Mesenchymal stem cell (in vitro differentiated cells and primary cell): ENCODE measurements at regions not wholly inside any gene's neighbourhood (a gene's known extent, or its start where the extent isn't known, plus 50 kb on each side); places are given as distances from the start of the nearest gene placed in this dataset.

Experiments
- DNase-seq: peaks from one replicate; pipeline ENCODE4 v3.0.0-alpha.2; 2013
- H2AFZ ChIP-seq: one replicate; pipeline ENCODE4 v1.6.1; 2013; ENCODE audit warnings: low read depth, mild to moderate bottlenecking, control low read depth, inconsistent platforms, low read length, moderate library complexity
- H2AK5ac ChIP-seq: 2 replicates; pipeline ENCODE4 v1.6.1; 2013; ENCODE audit warnings: low read length, moderate library complexity, mild to moderate bottlenecking, inconsistent platforms; ENCODE audit not compliant: severe bottlenecking
- H2BK120ac ChIP-seq: one replicate; pipeline ENCODE4 v1.6.1; 2013; ENCODE audit warnings: low read depth, mild to moderate bottlenecking, inconsistent platforms, low read length, moderate library complexity
- H2BK12ac ChIP-seq, 2 experiments: one replicate each; pipeline ENCODE4 v1.6.1; 2013; ENCODE audit warnings: inconsistent platforms in 2 of 2, low read length in 2 of 2, mild to moderate bottlenecking in 2 of 2, moderate library complexity in 2 of 2, control low read depth in 1 of 2
- H2BK15ac ChIP-seq: one replicate; pipeline ENCODE4 v1.6.1; 2013; ENCODE audit warnings: mild to moderate bottlenecking, low read depth, inconsistent platforms; ENCODE audit not compliant: poor library complexity, severe bottlenecking
- H2BK5ac ChIP-seq: 2 replicates; pipeline ENCODE4 v1.6.1; 2013; ENCODE audit warnings: low read depth, mild to moderate bottlenecking, low read length, control low read depth, inconsistent platforms; ENCODE audit not compliant: poor library complexity, severe bottlenecking
- H3K14ac ChIP-seq, 2 experiments: one replicate each; pipeline ENCODE4 v1.6.1; 2013; ENCODE audit warnings: inconsistent platforms in 2 of 2, low read length in 2 of 2, control low read depth in 1 of 2, mild to moderate bottlenecking in 1 of 2, moderate library complexity in 1 of 2
- H3K18ac ChIP-seq, 2 experiments: one replicate each; pipeline ENCODE4 v1.6.1; 2013; ENCODE audit warnings: inconsistent platforms in 2 of 2, low read length in 2 of 2, control low read depth in 1 of 2, low read depth in 1 of 2, mild to moderate bottlenecking in 1 of 2
- H3K23ac ChIP-seq, 2 experiments: one replicate each; pipeline ENCODE4 v1.6.1; 2013; ENCODE audit warnings: inconsistent platforms in 2 of 2, low read length in 2 of 2, mild to moderate bottlenecking in 2 of 2, moderate library complexity in 2 of 2, control low read depth in 1 of 2
- H3K27ac ChIP-seq: 2 replicates; pipeline ENCODE4 v1.5.1; 2013; ENCODE audit warnings: mild to moderate bottlenecking, moderate library complexity, low read length, control low read depth, inconsistent platforms; ENCODE audit not compliant: poor library complexity, severe bottlenecking
- H3K27me3 ChIP-seq, 2 experiments: 2 replicates each; pipeline versions ENCODE4 v1.6.1 to v1.7.0; 2013; ENCODE audit warnings: low read length in 2 of 2, mild to moderate bottlenecking in 2 of 2, moderate library complexity in 2 of 2, control low read depth in 1 of 2, inconsistent platforms in 1 of 2; ENCODE audit not compliant: control insufficient read depth in 1 of 2, insufficient read depth in 1 of 2
- H3K36me3 ChIP-seq, 2 experiments: 2 replicates each; pipeline versions ENCODE4 v1.6.1 to v1.7.0; 2013; ENCODE audit warnings: low read length in 2 of 2, control low read depth in 1 of 2, inconsistent platforms in 1 of 2, low read depth in 1 of 2, mild to moderate bottlenecking in 1 of 2; ENCODE audit not compliant: insufficient read depth in 2 of 2, control insufficient read depth in 1 of 2
- H3K4ac ChIP-seq, 2 experiments: one replicate each; pipeline ENCODE4 v1.6.1; 2013; ENCODE audit warnings: inconsistent platforms in 2 of 2, low read length in 2 of 2, mild to moderate bottlenecking in 2 of 2, moderate library complexity in 2 of 2, control low read depth in 1 of 2, low read depth in 1 of 2
- H3K4me1 ChIP-seq: 2 replicates; pipeline ENCODE4 v1.6.1; 2013; ENCODE audit warnings: low read depth, low read length, control low read depth; ENCODE audit not compliant: control insufficient read depth, insufficient read depth
- H3K4me2 ChIP-seq: 2 replicates; pipeline ENCODE4 v1.6.1; 2013; ENCODE audit warnings: low read length, mild to moderate bottlenecking, inconsistent platforms; ENCODE audit not compliant: poor library complexity, severe bottlenecking
- H3K4me3 ChIP-seq, 2 experiments: 2 replicates each; pipeline versions ENCODE4 v1.5.1 to v1.7.0; 2013; ENCODE audit warnings: low read length in 2 of 2, mild to moderate bottlenecking in 2 of 2, control low read depth in 1 of 2, low read depth in 1 of 2; ENCODE audit not compliant: insufficient read depth in 1 of 2
- H3K79me1 ChIP-seq: replicated peaks from 2 replicates; pipeline ENCODE4 v1.6.1; 2013; ENCODE audit warnings: mild to moderate bottlenecking, control low read depth, low read length, inconsistent platforms; ENCODE audit not compliant: poor library complexity, severe bottlenecking
- H3K9ac ChIP-seq: 2 replicates; pipeline ENCODE4 v1.7.0; 2013; ENCODE audit warnings: mild to moderate bottlenecking, low read length, moderate library complexity
- H3K9me3 ChIP-seq: 2 replicates; pipeline ENCODE4 v1.7.0; 2013; ENCODE audit warnings: mild to moderate bottlenecking, low read length; ENCODE audit not compliant: control insufficient read depth
- H4K8ac ChIP-seq: one replicate; pipeline ENCODE4 v1.6.1; 2013; ENCODE audit warnings: inconsistent platforms, mild to moderate bottlenecking, low read length, moderate library complexity
- H4K91ac ChIP-seq: one replicate; pipeline ENCODE4 v1.6.1; 2013; ENCODE audit warnings: mild to moderate bottlenecking, low read length, inconsistent platforms
- WGBS: methylation state at CpG from one replicate; pipeline ENCODE4 v1.1.7; 2013; ENCODE audit warnings: mixed read lengths; 5-methylcytosine and 5-hydroxymethylcytosine counted together

- H3K4ac ChIP-seq, result no peak overlapping the region
- no peaks in the 10 kb centered on the region for H3K36me3 ChIP-seq
- no peak overlapping the region for H3K23ac ChIP-seq
- H3K14ac ChIP-seq, result no peak overlapping the region
- H3K27me3 ChIP-seq, result no peaks in the 10 kb centered on the region
- H3K18ac ChIP-seq, result no peak overlapping the region
- H2AK5ac ChIP-seq, result no peak overlapping the region
- H3K79me1 ChIP-seq, result no peaks in the 10 kb centered on the region
- no peak overlapping the region for H3K4me3 ChIP-seq
- H3K4me1 ChIP-seq, result no peaks in the 10 kb centered on the region
- DNase-seq, result no peak
- H3K9me3 ChIP-seq, result no peaks in the 10 kb centered on the region
- no peak overlapping the region for H2BK120ac ChIP-seq
- H3K27ac ChIP-seq, result no peak overlapping the region
- no peak overlapping the region for H2BK15ac ChIP-seq
- no peak overlapping the region for H4K91ac ChIP-seq
- no peak overlapping the region for H3K9ac ChIP-seq
- H3K4me2 ChIP-seq, result no peak overlapping the region
- H4K8ac ChIP-seq, result no peak overlapping the region
- no peak overlapping the region for H2BK5ac ChIP-seq
- no peak overlapping the region for H2BK12ac ChIP-seq
- no peak overlapping the region for H2AFZ ChIP-seq
Measured at GRCh38 chr9:71567890-71568289, 200.4 kb downstream of the CEMIP2 start.

- Histone ChIP-seq H3K4me2 (no peak overlapping the region), H2BK5ac (no peak overlapping the region), H2AFZ (no peak overlapping the region), H3K14ac (no peak overlapping the region), H2BK15ac (no peak overlapping the region), H3K27me3 (peaks cover 0 to 4% of the 10 kb centered on the region in 2 experiments), H3K9me3 (no peaks in the 10 kb centered on the region), H3K27ac (no peak overlapping the region), H3K23ac (no peak overlapping the region), H4K8ac (no peak overlapping the region), H3K79me1 (no peaks in the 10 kb centered on the region), H2BK12ac (no peak overlapping the region), H3K36me3 (no peaks in the 10 kb centered on the region), H2AK5ac (no peak overlapping the region), H2BK120ac (no peak overlapping the region), H4K91ac (no peak overlapping the region), H3K18ac (no peak overlapping the region), H3K9ac (no peak overlapping the region), H3K4me1 (no peaks in the 10 kb centered on the region), H3K4me3 (no peak overlapping the region), H3K4ac (no peak overlapping the region)
- WGBS, result 77% methylated on average over 3 of the region's 4 CpGs
- no peak for DNase-seq
Measured at GRCh38 chr9:71562140-71562539, 206.2 kb downstream of the CEMIP2 start.

GRCh38 chr9:71557310-71557709, 211.0 kb downstream of the CEMIP2 start:
- no peak overlapping the region for H2BK120ac ChIP-seq
- H3K9ac ChIP-seq, result no peak overlapping the region
- no peaks in the 10 kb centered on the region for H3K9me3 ChIP-seq
- H2BK12ac ChIP-seq, result no peak overlapping the region
- no peak overlapping the region for H3K27ac ChIP-seq
- WGBS, result 71% methylated on average over 1 of the region's 2 CpGs
- no peak overlapping the region for H3K4ac ChIP-seq
- no peak overlapping the region for H4K8ac ChIP-seq
- H3K79me1 ChIP-seq, result no peaks in the 10 kb centered on the region
- no peak overlapping the region for H3K18ac ChIP-seq
- H2BK5ac ChIP-seq, result no peak overlapping the region
- no peak overlapping the region for H2AK5ac ChIP-seq
- H3K36me3 ChIP-seq, result no peaks in the 10 kb centered on the region
- no peak overlapping the region for H3K14ac ChIP-seq
- peaks cover 8 to 12% of the 10 kb centered on the region in 2 experiments for H3K27me3 ChIP-seq
- H2BK15ac ChIP-seq, result no peak overlapping the region
- H3K4me1 ChIP-seq, result no peaks in the 10 kb centered on the region
- H3K4me3 ChIP-seq, result no peak overlapping the region
- no peak overlapping the region for H3K4me2 ChIP-seq
- no peak for DNase-seq
- H2AFZ ChIP-seq, result no peak overlapping the region
- no peak overlapping the region for H4K91ac ChIP-seq
- no peak overlapping the region for H3K23ac ChIP-seq

GRCh38 chr9:71552480-71552879, 215.8 kb downstream of the CEMIP2 start:
- Histone ChIP-seq H3K27me3 (peaks cover 8 to 11% of the 10 kb centered on the region in 2 experiments), H3K9me3 (no peaks in the 10 kb centered on the region), H3K4me2 (no peak overlapping the region), H4K91ac (no peak overlapping the region), H3K79me1 (no peaks in the 10 kb centered on the region), H2AK5ac (no peak overlapping the region), H3K23ac (no peak overlapping the region), H3K4ac (no peak overlapping the region), H3K18ac (no peak overlapping the region), H3K27ac (no peak overlapping the region), H2BK120ac (no peak overlapping the region), H3K14ac (no peak overlapping the region), H3K36me3 (no peaks in the 10 kb centered on the region), H2AFZ (no peak overlapping the region), H2BK5ac (no peak overlapping the region), H2BK15ac (no peak overlapping the region), H3K4me3 (no peak overlapping the region), H4K8ac (no peak overlapping the region), H3K4me1 (no peaks in the 10 kb centered on the region), H3K9ac (no peak overlapping the region), H2BK12ac (no peak overlapping the region)
- DNase-seq, result no peak
- 15% methylated on average over 7 of the region's 7 CpGs for WGBS
